ENCODE measurements at regions not wholly inside any gene's neighbourhood (a gene's known extent, or its start where the extent isn't known, plus 50 kb on each side); places are given as distances from the start of the nearest gene placed in this dataset.

GRCh38 chr13:54312885-54313284, 1284.3 kb downstream of the OLFM4 start:
- Histone ChIP-seq H3K27ac (ENCODE audit: extremely low read depth, low read depth, low read length) (no peak overlapping the region), H3K9me3 (ENCODE audit: control insufficient read depth, insufficient read depth, low read depth, low read length) (no peaks in the 10 kb centered on the region), H3K4me3 (ENCODE audit: low read depth, low read length) (no peak overlapping the region), H3K4me1 (ENCODE audit: control insufficient read depth, insufficient read depth, low read length) (no peaks in the 10 kb centered on the region), H3K36me3 (ENCODE audit: control insufficient read depth in 2 of 2, insufficient read depth in 1 of 2, low read length in 2 of 2) (no peaks in the 10 kb centered on the region)
- TF ChIP-seq ZBTB20 (tag by site-specific recombination; IDR thresholded peaks at IDR 0.05) (no peak), ZNF23 (tag by site-specific recombination; IDR thresholded peaks at IDR 0.05; ENCODE audit: borderline replicate concordance) (no peak), ZNF426 (tag by site-specific recombination; IDR thresholded peaks at IDR 0.05) (no peak), SALL2 (tag by site-specific recombination; IDR thresholded peaks at IDR 0.05; ENCODE audit: borderline replicate concordance) (no peak), KLF8 (tag by site-specific recombination; IDR thresholded peaks at IDR 0.05) (no peak), ZNF670 (tag by site-specific recombination; IDR thresholded peaks at IDR 0.05; ENCODE audit: low read depth) (no peak), ZNF791 (tag by site-specific recombination; IDR thresholded peaks at IDR 0.05) (no peak), ZNF560 (tag by site-specific recombination; IDR thresholded peaks at IDR 0.05; ENCODE audit: borderline replicate concordance) (no peak), TRIM28 (IDR thresholded peaks at IDR 0.05; ENCODE audit: borderline replicate concordance, low read length) (no peak), ZNF837 (tag by site-specific recombination; IDR thresholded peaks at IDR 0.05) (no peak)
- ChIA-PET CTCF (no interaction called here), POLR2A (no interaction called here)

- no peaks in the 10 kb centered on the region for H3K36me3 ChIP-seq (ENCODE audit: control insufficient read depth in 2 of 2, insufficient read depth in 1 of 2, low read length in 2 of 2)
- no peaks in the 10 kb centered on the region for H3K9me3 ChIP-seq (ENCODE audit: control insufficient read depth, insufficient read depth, low read depth, low read length)
- ChIA-PET CTCF (no interaction called here), POLR2A (no interaction called here)
- H3K27ac ChIP-seq (ENCODE audit: extremely low read depth, low read depth, low read length): no peak overlapping the region
- no peak overlapping the region for H3K4me3 ChIP-seq (ENCODE audit: low read depth, low read length)
- TF ChIP-seq ZNF19 (tag by site-specific recombination; IDR thresholded peaks at IDR 0.05; ENCODE audit: low read depth): no peak
- no peak for TF ChIP-seq WT1 (tag by site-specific recombination; IDR thresholded peaks at IDR 0.05)
- no peak for TF ChIP-seq ZNF561 (tag by site-specific recombination; IDR thresholded peaks at IDR 0.05; ENCODE audit: borderline replicate concordance)
- no peak for TF ChIP-seq ZNF548 (tag by site-specific recombination; IDR thresholded peaks at IDR 0.05)
- no peak for TF ChIP-seq ZNF513 (tag by site-specific recombination; IDR thresholded peaks at IDR 0.05)
- TF ChIP-seq ZNF2 (tag by site-specific recombination; IDR thresholded peaks at IDR 0.05): no peak
- TF ChIP-seq, protein P1, sequence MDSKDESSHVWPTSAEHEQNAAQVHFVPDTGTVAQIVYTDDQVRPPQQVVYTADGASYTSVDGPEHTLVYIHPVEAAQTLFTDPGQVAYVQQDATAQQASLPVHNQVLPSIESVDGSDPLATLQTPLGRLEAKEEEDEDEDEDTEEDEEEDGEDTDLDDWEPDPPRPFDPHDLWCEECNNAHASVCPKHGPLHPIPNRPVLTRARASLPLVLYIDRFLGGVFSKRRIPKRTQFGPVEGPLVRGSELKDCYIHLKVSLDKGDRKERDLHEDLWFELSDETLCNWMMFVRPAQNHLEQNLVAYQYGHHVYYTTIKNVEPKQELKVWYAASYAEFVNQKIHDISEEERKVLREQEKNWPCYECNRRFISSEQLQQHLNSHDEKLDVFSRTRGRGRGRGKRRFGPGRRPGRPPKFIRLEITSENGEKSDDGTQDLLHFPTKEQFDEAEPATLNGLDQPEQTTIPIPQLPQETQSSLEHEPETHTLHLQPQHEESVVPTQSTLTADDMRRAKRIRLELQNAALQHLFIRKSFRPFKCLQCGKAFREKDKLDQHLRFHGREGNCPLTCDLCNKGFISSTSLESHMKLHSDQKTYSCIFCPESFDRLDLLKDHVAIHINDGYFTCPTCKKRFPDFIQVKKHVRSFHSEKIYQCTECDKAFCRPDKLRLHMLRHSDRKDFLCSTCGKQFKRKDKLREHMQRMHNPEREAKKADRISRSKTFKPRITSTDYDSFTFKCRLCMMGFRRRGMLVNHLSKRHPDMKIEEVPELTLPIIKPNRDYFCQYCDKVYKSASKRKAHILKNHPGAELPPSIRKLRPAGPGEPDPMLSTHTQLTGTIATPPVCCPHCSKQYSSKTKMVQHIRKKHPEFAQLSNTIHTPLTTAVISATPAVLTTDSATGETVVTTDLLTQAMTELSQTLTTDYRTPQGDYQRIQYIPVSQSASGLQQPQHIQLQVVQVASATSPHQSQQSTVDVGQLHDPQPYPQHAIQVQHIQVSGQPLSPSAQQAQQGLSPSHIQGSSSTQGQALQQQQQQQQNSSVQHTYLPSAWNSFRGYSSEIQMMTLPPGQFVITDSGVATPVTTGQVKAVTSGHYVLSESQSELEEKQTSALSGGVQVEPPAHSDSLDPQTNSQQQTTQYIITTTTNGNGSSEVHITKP (tag by site-specific recombination; IDR thresholded peaks at IDR 0.05): no peak
- no peak for TF ChIP-seq ZSCAN4 (tag by site-specific recombination; IDR thresholded peaks at IDR 0.05)
- no peak for TF ChIP-seq ZNF140 (tag by site-specific recombination; IDR thresholded peaks at IDR 0.05)
- TF ChIP-seq ZNF558 (tag by site-specific recombination; IDR thresholded peaks at IDR 0.05): no peak
- no peak for TF ChIP-seq MEIS1 (CRISPR knock-in tag; IDR thresholded peaks at IDR 0.05; ENCODE audit: borderline replicate concordance)
- no peak for TF ChIP-seq KLF10 (tag by site-specific recombination; IDR thresholded peaks at IDR 0.05)
- TF ChIP-seq EGR2 (tag by site-specific recombination; IDR thresholded peaks at IDR 0.05; ENCODE audit: low read depth): no peak
- TF ChIP-seq ZNF366 (tag by site-specific recombination; conservative IDR thresholded peaks at IDR 0.05): no peak
- no peak for TF ChIP-seq ZNF169 (tag by site-specific recombination; IDR thresholded peaks at IDR 0.05)
- no peak for TF ChIP-seq ZNF302 (tag by site-specific recombination; IDR thresholded peaks at IDR 0.05; ENCODE audit: low read depth)
- TF ChIP-seq ZNF654 (tag by site-specific recombination; IDR thresholded peaks at IDR 0.05; ENCODE audit: low read depth): no peak
- TF ChIP-seq ZNF768 (tag by site-specific recombination; IDR thresholded peaks at IDR 0.05): no peak
- no peak for TF ChIP-seq ZNF701 (tag by site-specific recombination; IDR thresholded peaks at IDR 0.05)
- H3K4me1 ChIP-seq (ENCODE audit: control insufficient read depth, insufficient read depth, low read length): no peaks in the 10 kb centered on the region
Measured at GRCh38 chr13:54317722-54318121, 1289.1 kb downstream of the OLFM4 start.
